Hepatocyte (in vitro differentiated cells): ENCODE measurements at regions not wholly inside any gene's neighbourhood (a gene's known extent, or its start where the extent isn't known, plus 50 kb on each side); places are given as distances from the start of the nearest gene placed in this dataset.

Experiments
- EZH2 ChIP-seq: fragments of 200-600 bp; sonication (generic); IDR thresholded peaks from 2 replicates; pipeline ENCODE4 v1.6.1; 2016; ENCODE audit warnings: antibody characterized with exemption, mild to moderate bottlenecking, borderline replicate concordance
- EZH2phosphoT487 ChIP-seq: fragments of 200-600 bp; sonication (generic); IDR thresholded peaks from one replicate; pipeline ENCODE4 v1.6.1; 2018; ENCODE audit warnings: antibody characterized with exemption, mild to moderate bottlenecking, low read depth, moderate library complexity; ENCODE audit not compliant: unreplicated experiment, severe bottlenecking
- TF ChIP-seq, protein P1 (sequence below): fragments of 200-600 bp; sonication (generic); IDR thresholded peaks from 2 replicates; pipeline ENCODE4 v1.5.1; 2016; ENCODE audit warnings: antibody characterized with exemption, mild to moderate bottlenecking; ENCODE audit not compliant: poor library complexity

DNA sequence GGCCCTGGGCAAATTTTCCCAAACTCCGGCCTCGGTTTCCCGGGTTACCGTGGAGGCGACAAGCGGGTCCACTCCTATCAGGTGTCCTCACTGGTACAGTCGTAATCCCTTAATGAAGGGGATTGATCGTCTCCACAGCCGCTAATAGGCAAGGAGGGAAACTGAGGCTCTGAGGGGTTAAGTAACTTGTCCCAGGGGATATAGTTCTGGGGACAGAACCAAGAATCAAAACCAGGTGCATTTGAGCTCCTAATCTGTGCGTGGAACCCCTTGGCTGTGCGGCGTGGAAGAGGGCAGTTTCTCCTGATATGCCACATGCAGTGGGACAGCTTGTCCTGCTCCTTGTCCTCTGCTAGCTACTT, 157.2 kb downstream of the CYRIA start:
- TF ChIP-seq, protein P1, sequence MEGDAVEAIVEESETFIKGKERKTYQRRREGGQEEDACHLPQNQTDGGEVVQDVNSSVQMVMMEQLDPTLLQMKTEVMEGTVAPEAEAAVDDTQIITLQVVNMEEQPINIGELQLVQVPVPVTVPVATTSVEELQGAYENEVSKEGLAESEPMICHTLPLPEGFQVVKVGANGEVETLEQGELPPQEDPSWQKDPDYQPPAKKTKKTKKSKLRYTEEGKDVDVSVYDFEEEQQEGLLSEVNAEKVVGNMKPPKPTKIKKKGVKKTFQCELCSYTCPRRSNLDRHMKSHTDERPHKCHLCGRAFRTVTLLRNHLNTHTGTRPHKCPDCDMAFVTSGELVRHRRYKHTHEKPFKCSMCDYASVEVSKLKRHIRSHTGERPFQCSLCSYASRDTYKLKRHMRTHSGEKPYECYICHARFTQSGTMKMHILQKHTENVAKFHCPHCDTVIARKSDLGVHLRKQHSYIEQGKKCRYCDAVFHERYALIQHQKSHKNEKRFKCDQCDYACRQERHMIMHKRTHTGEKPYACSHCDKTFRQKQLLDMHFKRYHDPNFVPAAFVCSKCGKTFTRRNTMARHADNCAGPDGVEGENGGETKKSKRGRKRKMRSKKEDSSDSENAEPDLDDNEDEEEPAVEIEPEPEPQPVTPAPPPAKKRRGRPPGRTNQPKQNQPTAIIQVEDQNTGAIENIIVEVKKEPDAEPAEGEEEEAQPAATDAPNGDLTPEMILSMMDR: no peak
- no peak for TF ChIP-seq EZH2
- TF ChIP-seq EZH2phosphoT487: no peak
